Breast epithelium (tissue), 4 donors: ENCODE measurements at regions not wholly inside any gene's neighbourhood (a gene's known extent, or its start where the extent isn't known, plus 50 kb on each side); places are given as distances from the start of the nearest gene placed in this dataset.

Experiments used
- DNase-seq, 2 donors: peaks; one replicate each; pipeline ENCODE4 v3.0.0-alpha.2; 2019; ENCODE audit warnings: low spot score in 2 of 2
- H3K27ac ChIP-seq, 2 donors: fragments of 200-600 bp; sonication (generic) in 1 of 2; one replicate each; pipeline ENCODE4 v1.5.1; 2016 to 2019; ENCODE audit warnings: mild to moderate bottlenecking in 1 of 2
- H3K27me3 ChIP-seq, 2 donors: fragments of 200-600 bp; sonication (generic) in 1 of 2; one replicate each; pipeline versions ENCODE4 v1.5.1 to v1.6.0; 2017 to 2019; ENCODE audit warnings: control low read depth in 1 of 2, mild to moderate bottlenecking in 1 of 2
- H3K36me3 ChIP-seq: fragments of 200-600 bp; one replicate; pipeline ENCODE4 v1.5.1; 2019
- H3K4me1 ChIP-seq, 2 donors: fragments of 200-600 bp; sonication (generic); one replicate each; pipeline ENCODE4 v1.5.1; 2016 to 2019; ENCODE audit warnings: control low read depth in 1 of 2
- H3K4me3 ChIP-seq, 3 donors: fragments of 200-600 bp; sonication (generic); 1 replicate in 2 of 3; 2 replicates in 1 of 3; pipeline ENCODE4 v1.5.1; 2016 to 2019; ENCODE audit warnings: mild to moderate bottlenecking in 3 of 3, moderate library complexity in 2 of 3
- H3K9me3 ChIP-seq, 2 donors: fragments of 200-600 bp; sonication (generic) in 1 of 2; one replicate each; pipeline ENCODE4 v1.5.1; 2016 to 2019; ENCODE audit warnings: control low read depth in 1 of 2
- POLR2A ChIP-seq: fragments of 450-650 bp; IDR thresholded peaks from one replicate; pipeline ENCODE4 v1.6.1; 2016; ENCODE audit warnings: antibody characterized with exemption, mild to moderate bottlenecking, moderate library complexity
- POLR2AphosphoS5 ChIP-seq, 3 donors: sonication (generic); formaldehyde crosslinking; IDR thresholded peaks; one replicate each; pipeline ENCODE4 v1.6.1; 2017; ENCODE audit warnings: antibody characterized with exemption in 3 of 3
- intact Hi-C: fragments of 100-400 bp; cut with DNase I; formaldehyde crosslinking; loops from one replicate; pipeline ENCODE4 v1.15.1; 2023; ENCODE audit warnings: low total_unique reads
- TF ChIP-seq, protein P1 (sequence below), 3 donors: fragments of 450-650 bp; IDR thresholded peaks; one replicate each; pipeline ENCODE4 v1.5.1; 2016 to 2017; ENCODE audit warnings: antibody characterized with exemption in 3 of 3, mild to moderate bottlenecking in 3 of 3, moderate library complexity in 3 of 3

DNA sequence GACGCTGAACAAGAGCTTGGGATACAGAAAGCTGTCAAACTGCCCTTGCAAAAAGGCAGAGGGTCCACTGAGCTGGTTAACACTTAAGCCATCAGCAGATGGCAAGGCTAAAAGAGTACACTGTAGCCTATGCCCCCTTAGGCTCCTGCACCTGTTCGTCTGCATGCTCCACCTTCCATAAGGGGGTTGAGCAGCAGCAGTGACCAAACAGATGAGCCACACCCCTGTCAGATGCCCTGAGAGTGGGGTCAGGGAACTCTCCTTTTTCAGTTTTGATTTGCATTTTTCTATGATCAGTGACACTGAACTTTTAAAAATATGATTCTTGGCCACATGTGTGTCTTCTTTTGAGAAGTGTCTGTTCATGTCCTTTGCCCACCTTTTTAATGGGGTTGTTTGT, 402.5 kb upstream of the FAM98A start:
- Histone ChIP-seq H3K36me3 (no peaks in the 10 kb centered on the region), H3K27ac (no peak overlapping the region), H3K4me3 (no peak overlapping the region), H3K4me1 (no peaks in the 10 kb centered on the region), H3K27me3 (no peaks in the 10 kb centered on the region), H3K9me3 (peaks cover 6 to 13% of the 10 kb centered on the region in 2 donors)
- intact Hi-C loops: no loop called here
- no peak for DNase-seq
- TF ChIP-seq, protein P1, sequence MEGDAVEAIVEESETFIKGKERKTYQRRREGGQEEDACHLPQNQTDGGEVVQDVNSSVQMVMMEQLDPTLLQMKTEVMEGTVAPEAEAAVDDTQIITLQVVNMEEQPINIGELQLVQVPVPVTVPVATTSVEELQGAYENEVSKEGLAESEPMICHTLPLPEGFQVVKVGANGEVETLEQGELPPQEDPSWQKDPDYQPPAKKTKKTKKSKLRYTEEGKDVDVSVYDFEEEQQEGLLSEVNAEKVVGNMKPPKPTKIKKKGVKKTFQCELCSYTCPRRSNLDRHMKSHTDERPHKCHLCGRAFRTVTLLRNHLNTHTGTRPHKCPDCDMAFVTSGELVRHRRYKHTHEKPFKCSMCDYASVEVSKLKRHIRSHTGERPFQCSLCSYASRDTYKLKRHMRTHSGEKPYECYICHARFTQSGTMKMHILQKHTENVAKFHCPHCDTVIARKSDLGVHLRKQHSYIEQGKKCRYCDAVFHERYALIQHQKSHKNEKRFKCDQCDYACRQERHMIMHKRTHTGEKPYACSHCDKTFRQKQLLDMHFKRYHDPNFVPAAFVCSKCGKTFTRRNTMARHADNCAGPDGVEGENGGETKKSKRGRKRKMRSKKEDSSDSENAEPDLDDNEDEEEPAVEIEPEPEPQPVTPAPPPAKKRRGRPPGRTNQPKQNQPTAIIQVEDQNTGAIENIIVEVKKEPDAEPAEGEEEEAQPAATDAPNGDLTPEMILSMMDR (IDR thresholded peaks at IDR 0.05): no peak
- no peak for TF ChIP-seq POLR2A
- TF ChIP-seq POLR2AphosphoS5 (IDR thresholded peaks at IDR 0.05): no peak

DNA sequence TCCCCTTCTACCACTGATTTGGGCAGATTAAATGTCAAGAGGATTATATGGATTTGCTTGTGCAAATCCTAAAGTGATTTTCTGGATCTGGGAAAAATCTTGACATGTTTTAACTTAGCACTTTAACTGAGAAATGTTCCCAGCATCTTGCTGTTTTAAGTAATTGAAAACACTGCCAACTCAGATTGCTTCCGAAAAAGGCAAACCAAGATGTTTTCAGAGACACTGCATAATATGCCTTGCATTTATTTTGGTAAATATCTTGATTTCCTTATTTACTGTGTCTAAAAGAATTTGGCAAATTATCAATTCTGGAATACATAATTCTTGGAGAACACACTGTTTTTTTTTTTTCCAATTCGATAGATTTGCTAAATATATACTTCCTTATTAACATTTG, 385.0 kb upstream of the FAM98A start:
- no peaks in the 10 kb centered on the region for H3K27me3 ChIP-seq
- no peak overlapping the region for H3K4me3 ChIP-seq
- no peaks in the 10 kb centered on the region for H3K4me1 ChIP-seq
- no peak overlapping the region for H3K27ac ChIP-seq
- no peaks in the 10 kb centered on the region for H3K9me3 ChIP-seq
- H3K36me3 ChIP-seq: no peaks in the 10 kb centered on the region
- intact Hi-C loops: no loop called here
- TF ChIP-seq, protein P1 (IDR thresholded peaks at IDR 0.05): no peak
- TF ChIP-seq POLR2AphosphoS5 (IDR thresholded peaks at IDR 0.05) (no peak), POLR2A (no peak)
- DNase-seq: no peak

DNA sequence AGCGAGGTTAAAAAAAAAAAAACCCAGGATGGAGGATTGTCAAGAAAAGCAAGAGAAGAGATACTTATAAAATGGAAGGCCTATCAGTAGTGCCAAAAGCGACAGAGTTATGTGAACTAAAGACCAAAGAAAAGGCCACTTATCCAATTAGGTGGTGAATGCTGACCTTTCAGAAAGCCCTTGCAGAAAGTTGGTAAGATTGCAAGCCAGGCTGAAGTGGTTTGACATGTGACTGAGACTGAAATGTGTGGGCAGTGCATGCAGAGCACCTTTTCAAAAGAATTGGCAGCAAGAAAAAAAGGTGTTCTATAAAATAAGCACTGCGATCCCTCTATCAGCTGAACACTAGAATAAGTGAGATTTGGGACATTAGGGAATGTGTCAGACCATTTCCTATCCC, 379.4 kb upstream of the FAM98A start:
- intact Hi-C loops: no loop called here
- Histone ChIP-seq H3K4me1 (no peaks in the 10 kb centered on the region), H3K27ac (no peak overlapping the region), H3K27me3 (no peaks in the 10 kb centered on the region), H3K9me3 (peaks cover 2 to 4% of the 10 kb centered on the region in 2 donors), H3K36me3 (no peaks in the 10 kb centered on the region), H3K4me3 (no peak overlapping the region)
- no peak for DNase-seq
- no peak for TF ChIP-seq POLR2AphosphoS5 (IDR thresholded peaks at IDR 0.05)
- TF ChIP-seq, protein P1 (IDR thresholded peaks at IDR 0.05): no peak
- TF ChIP-seq POLR2A: no peak

DNA sequence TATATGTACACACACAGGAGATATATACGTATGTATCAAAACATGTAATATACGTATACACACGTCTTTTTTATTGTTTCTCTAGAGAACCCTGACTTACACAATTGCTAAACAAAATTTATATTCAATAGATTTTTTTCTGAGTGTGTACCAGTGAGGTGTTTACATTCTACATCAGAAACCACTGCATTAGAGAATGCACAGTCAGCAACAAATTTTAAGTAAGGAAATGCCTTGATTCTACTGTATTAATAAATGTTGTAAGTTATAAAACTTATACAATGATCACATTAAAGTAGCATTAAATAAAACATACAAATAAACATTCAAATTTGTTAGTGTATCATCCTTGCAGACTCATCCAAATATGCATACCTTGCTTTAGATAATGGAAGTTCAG, 376.4 kb upstream of the FAM98A start:
- intact Hi-C loops: no loop called here
- Histone ChIP-seq H3K27ac (no peak overlapping the region), H3K27me3 (no peaks in the 10 kb centered on the region), H3K4me3 (no peak overlapping the region), H3K9me3 (peaks cover 2 to 4% of the 10 kb centered on the region in 2 donors), H3K36me3 (no peaks in the 10 kb centered on the region), H3K4me1 (no peaks in the 10 kb centered on the region)
- TF ChIP-seq POLR2A (no peak), POLR2AphosphoS5 (IDR thresholded peaks at IDR 0.05) (no peak)
- TF ChIP-seq, protein P1 (IDR thresholded peaks at IDR 0.05): no peak
- no peak for DNase-seq

DNA sequence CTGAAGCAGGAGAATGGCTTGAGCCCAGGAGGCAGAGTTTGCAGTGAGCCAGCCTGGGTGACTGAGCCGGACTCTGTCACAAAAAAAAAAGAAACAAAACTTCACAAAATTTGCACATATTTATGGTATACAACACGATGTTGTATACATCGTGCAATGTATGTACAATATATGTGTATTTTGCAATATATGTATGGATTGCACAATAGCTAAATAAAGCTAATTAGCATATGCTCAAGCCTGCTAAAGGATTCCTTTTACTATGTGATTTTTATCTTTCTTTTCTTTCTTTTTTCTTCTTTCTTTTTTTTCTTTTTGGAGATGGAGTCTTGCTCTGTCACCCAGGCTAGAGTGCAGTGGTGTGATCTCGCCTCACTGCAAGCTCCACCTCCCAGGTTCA, 368.0 kb upstream of the FAM98A start:
- Histone ChIP-seq H3K4me1 (no peaks in the 10 kb centered on the region), H3K36me3 (no peaks in the 10 kb centered on the region), H3K4me3 (no peak overlapping the region), H3K27ac (no peak overlapping the region), H3K9me3 (no peaks in the 10 kb centered on the region), H3K27me3 (no peaks in the 10 kb centered on the region)
- no peak for DNase-seq
- TF ChIP-seq, protein P1 (IDR thresholded peaks at IDR 0.05): no peak
- no peak for TF ChIP-seq POLR2AphosphoS5 (IDR thresholded peaks at IDR 0.05)
- no peak for TF ChIP-seq POLR2A
- intact Hi-C loops: no loop called here
